Bronchial epithelial cell (primary cell): ENCODE measurements at regions not wholly inside any gene's neighbourhood (a gene's known extent, or its start where the extent isn't known, plus 50 kb on each side); places are given as distances from the start of the nearest gene placed in this dataset.
"Not testable (repeated sequence)": the region's sequence is repeated elsewhere in the genome, so short reads cannot be mapped to it uniquely, and the experiment has no call there.

ENCODE experiments used
- DNase-seq: peaks from one replicate; pipeline ENCODE4 v3.0.0-alpha.2; 2010; ENCODE audit warnings: low read depth
- FAIRE-seq: peaks from 2 replicates; lab custom pipeline; 2011; peaks lifted over from hg19 to GRCh38; lab: Jason Lieb, UNC
- H3K27me3 ChIP-seq: 2 replicates; pipeline ENCODE4 v1.5.1; 2011; ENCODE audit warnings: low read length; ENCODE audit not compliant: control insufficient read depth, insufficient read depth
- H3K36me3 ChIP-seq: 2 replicates; pipeline ENCODE4 v1.5.1; 2011; ENCODE audit warnings: low read length; ENCODE audit not compliant: control insufficient read depth, insufficient read depth
- H3K4me3 ChIP-seq: 2 replicates; pipeline ENCODE4 v1.5.1; 2011; ENCODE audit warnings: mild to moderate bottlenecking, low read depth, low read length, control low read depth
- TF ChIP-seq, protein P1 (sequence below): IDR thresholded peaks from 2 replicates; pipeline ENCODE4 v1.5.1; 2011; ENCODE audit warnings: mild to moderate bottlenecking, moderate library complexity, low read length, control low read depth, inconsistent platforms; ENCODE audit not compliant: insufficient read depth, severe bottlenecking

DNA sequence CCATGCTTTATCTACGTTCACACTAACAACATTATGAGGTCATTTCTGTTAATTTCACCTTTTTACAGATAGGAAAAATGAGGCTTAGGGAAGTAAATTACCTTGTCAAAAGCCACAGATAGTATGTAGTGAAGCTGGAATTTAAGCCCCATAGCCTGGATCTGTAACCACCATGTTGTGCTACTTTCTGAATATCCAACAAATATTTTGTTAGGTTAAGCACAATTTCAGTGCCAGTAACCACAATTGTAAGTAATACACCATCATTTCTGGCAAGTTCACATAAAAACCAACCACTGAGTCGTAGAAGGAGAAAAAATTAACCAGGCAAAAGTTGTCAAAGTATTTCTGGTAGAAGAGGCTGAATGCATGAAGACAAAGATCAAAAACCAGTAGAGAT lies 593.1 kb upstream of the CAMK1G start:
- H3K36me3 ChIP-seq: no peaks in the 10 kb centered on the region
- TF ChIP-seq, protein P1, sequence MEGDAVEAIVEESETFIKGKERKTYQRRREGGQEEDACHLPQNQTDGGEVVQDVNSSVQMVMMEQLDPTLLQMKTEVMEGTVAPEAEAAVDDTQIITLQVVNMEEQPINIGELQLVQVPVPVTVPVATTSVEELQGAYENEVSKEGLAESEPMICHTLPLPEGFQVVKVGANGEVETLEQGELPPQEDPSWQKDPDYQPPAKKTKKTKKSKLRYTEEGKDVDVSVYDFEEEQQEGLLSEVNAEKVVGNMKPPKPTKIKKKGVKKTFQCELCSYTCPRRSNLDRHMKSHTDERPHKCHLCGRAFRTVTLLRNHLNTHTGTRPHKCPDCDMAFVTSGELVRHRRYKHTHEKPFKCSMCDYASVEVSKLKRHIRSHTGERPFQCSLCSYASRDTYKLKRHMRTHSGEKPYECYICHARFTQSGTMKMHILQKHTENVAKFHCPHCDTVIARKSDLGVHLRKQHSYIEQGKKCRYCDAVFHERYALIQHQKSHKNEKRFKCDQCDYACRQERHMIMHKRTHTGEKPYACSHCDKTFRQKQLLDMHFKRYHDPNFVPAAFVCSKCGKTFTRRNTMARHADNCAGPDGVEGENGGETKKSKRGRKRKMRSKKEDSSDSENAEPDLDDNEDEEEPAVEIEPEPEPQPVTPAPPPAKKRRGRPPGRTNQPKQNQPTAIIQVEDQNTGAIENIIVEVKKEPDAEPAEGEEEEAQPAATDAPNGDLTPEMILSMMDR: no peak
- no peaks in the 10 kb centered on the region for H3K27me3 ChIP-seq
- DNase-seq (no peak), FAIRE-seq (no peak)
- H3K4me3 ChIP-seq: no peak overlapping the region

DNA sequence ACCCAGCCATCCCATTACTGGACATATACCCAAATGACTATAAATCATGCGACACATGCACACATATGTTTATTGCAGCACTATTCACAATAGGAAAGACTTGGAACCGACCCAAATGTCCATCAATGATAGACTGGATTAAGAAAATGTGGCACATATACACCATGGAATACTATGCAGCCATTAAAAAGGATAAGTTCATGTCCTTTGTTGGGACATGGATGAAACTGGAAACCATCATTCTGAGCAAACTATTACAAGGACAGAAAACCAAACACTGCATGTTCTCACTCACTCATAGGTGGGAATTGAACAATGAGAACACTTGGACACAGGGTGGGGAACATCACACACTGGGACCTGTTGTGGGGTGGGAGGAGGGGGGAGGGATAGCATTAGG lies 586.5 kb upstream of the CAMK1G start:
- not testable (repeated sequence) for H3K4me3 ChIP-seq, FAIRE-seq, H3K36me3 ChIP-seq, H3K27me3 ChIP-seq, DNase-seq

DNA sequence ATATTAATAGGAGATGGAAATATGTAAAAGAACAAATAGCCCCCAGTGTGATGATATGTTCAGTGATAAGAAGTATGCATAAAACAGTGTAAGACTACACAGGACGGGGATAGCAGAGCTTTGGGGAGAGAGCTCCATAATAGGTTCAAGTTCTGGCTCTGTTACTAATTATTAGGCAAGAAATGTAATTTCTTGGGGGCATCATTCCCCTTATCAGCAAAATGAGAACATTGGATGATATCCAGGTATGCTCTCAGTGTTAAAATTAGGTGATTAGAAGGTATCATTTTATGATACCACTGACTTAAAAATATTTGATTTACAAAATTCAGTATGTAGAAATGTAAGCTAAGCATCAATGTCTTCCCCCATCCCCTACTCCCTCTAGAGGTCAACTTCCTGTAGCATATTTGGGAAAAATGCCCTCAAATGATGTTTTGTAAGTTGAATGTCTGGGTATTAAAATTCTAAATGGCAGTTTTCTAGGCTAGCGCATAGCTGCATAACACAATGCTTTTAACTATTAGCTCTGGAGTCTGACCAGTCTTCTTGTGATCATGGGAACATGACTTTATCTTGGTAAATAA lies 585.7 kb upstream of the CAMK1G start:
- peak; percentile 46 for DNase-seq
- H3K27me3 ChIP-seq: no peaks in the 10 kb centered on the region
- no peak overlapping the region for H3K4me3 ChIP-seq
- TF ChIP-seq, protein P1: peak; percentile 43
- no peak for FAIRE-seq
- no peaks in the 10 kb centered on the region for H3K36me3 ChIP-seq

DNA sequence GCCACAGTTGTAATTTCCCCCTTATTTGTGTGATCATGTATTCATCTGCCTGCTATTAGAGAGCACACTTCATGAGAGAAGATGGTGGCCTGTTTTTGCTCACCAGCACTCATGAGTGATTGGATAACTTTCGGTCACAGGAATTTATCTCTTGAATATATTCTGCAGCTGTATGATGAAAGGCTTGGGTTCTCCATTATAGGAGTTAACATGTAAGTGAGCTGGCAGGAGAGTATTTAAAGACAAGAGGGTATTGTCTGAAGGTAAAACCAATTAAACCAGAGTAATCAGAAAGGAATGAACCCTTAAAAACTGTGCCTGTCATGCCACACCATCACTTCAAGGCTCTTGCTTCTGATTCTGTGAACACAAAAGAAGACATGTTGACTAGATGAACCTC lies 574.9 kb upstream of the CAMK1G start:
- Histone ChIP-seq H3K4me3 (no peak overlapping the region), H3K27me3 (no peaks in the 10 kb centered on the region), H3K36me3 (no peaks in the 10 kb centered on the region)
- TF ChIP-seq, protein P1: no peak
- FAIRE-seq (no peak), DNase-seq (no peak)

DNA sequence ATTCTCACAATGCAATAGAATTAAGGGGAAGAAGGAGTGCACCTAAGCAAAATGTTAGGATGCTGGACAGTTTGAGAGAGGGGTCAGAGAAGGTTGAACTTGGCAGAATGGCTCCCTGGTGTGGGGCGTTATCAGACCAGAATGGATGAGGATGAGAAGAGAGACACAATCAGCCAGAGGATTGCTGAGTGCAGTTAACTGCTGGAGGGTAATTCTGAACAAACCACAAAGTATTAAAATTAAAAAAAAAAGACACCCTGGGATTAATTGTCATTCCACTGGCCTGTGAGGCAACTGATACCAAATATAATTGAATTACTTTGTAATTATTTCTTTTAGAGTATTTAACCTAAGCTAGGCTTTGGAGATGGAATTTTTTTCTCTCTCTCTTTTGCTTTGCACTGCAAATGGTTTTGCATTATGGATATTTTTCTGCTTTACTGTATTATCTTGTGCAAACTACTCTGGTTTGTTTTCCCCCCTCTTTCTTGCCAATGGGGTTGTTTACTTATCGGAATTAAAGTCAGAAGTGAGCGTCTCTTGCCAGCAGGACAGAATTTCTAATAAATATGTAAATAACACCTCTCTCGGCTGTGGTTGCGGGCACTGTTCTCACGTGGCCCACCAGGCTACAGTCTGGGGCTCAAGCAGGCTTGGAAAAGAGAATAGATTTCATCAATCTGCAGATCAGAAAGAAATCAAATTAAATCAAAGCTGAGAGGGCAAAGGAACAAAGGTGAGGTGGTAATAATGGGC lies 572.9 kb upstream of the CAMK1G start:
- H3K27me3 ChIP-seq: no peaks in the 10 kb centered on the region
- no peaks in the 10 kb centered on the region for H3K36me3 ChIP-seq
- no peak for FAIRE-seq
- no peak for DNase-seq
- TF ChIP-seq, protein P1: no peak
- H3K4me3 ChIP-seq: no peak overlapping the region

DNA sequence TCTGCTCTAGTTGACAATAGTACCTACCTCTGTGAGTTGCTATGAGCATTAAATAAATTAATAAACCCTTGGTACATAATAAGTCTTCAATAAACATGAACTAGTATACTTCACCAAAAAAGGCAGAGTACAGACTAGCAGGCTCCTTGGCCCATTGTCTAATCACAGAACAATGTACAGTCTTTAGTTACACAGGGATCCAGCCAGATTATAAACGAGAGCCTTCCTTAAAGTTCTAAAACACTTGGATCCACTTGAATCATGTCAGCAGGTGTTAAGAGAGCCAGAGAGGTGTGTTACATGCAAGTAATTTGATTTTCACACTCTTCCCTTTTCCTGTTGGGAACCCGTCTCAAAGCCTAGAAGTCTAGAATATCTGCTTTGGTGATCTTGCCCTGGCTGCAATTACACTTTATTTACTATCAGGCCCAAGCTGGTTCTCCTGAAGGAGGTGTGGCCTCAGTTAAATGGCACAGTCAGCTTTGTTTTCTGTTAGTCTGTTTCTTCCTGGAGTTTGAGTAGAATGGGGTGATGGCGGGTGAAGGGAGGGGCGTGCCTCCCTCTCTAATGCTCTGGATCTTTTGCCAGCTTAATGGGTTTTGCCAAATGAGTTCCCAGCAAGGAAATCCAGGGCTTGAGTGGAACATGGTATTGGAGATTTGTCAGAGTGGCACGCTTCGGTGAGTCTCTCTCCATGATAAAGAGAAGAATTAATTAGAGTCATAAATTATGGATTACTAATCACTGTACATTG lies 570.9 kb upstream of the CAMK1G start:
- no peak for FAIRE-seq
- DNase-seq: no peak
- TF ChIP-seq, protein P1: no peak
- no peak overlapping the region for H3K4me3 ChIP-seq
- H3K36me3 ChIP-seq: no peaks in the 10 kb centered on the region
- H3K27me3 ChIP-seq: no peaks in the 10 kb centered on the region
